GM12878 (cell line): ENCODE measurements at regions not wholly inside any gene's neighbourhood (a gene's known extent, or its start where the extent isn't known, plus 50 kb on each side); places are given as distances from the start of the nearest gene placed in this dataset.

Experiments used
- ATAC-seq: fragments of 200-7000 bp; cut with Tn5 transposase; 3 replicates; pipeline ENCODE4 v1.9.1; 2020; ENCODE audit warnings: mild to moderate bottlenecking, moderate library complexity
- BruUV-seq: library from RNA; stranded (reverse); fragments of 400-500 nt; replicated peaks from 2 replicates; lab custom pipeline; 2021; lab: Mats Ljungman, UMichigan
- CTCF ChIA-PET: fragments of 300-600 bp; sonication (Branson Sonifier 250); formaldehyde crosslinking; extraction: SDS; loops from one replicate; lab custom pipeline; 2021; ENCODE audit warnings: inconsistent platforms; lab: Yijun Ruan, JAX
- POLR2A ChIA-PET: fragments of 350-600 bp; formaldehyde crosslinking; extraction: SDS; loops from one replicate; lab custom pipeline; 2021; ENCODE audit warnings: inconsistent platforms; lab: Charles Lee
- RAD21 ChIA-PET: fragments of 300-600 bp; sonication (Branson Sonifier 250); formaldehyde crosslinking; loops from one replicate; lab custom pipeline; 2023; ENCODE audit warnings: antibody characterized with exemption; ENCODE audit not compliant: unreplicated experiment; lab: Charles Lee
- SMC1A ChIA-PET: fragments of 300-600 bp; sonication (Branson Sonifier 250); formaldehyde crosslinking; loops from one replicate; lab custom pipeline; 2023; ENCODE audit not compliant: unreplicated experiment, uncharacterized antibody; lab: Charles Lee
- DNase-seq: peaks from one replicate; pipeline ENCODE4 v3.0.0-alpha.2; 2011; ENCODE audit warnings: low read depth, low spot score
- FAIRE-seq: peaks from 3 replicates; lab custom pipeline; 2011; peaks lifted over from hg19 to GRCh38; lab: Jason Lieb, UNC
- H2AFZ ChIP-seq: 2 replicates; pipeline ENCODE4 v1.6.0; 2011; ENCODE audit warnings: low read depth, low read length, control low read depth; ENCODE audit not compliant: control insufficient read depth
- H3K27ac ChIP-seq: 2 replicates; pipeline ENCODE4 v1.5.1; 2011; ENCODE audit warnings: control low read depth; ENCODE audit not compliant: control insufficient read depth, insufficient read depth
- H3K27me3 ChIP-seq, 2 experiments: replicated peaks in 1 of 2; 2 replicates each; pipeline versions ENCODE4 v1.6.0 to v1.6.1; 2011; ENCODE audit warnings: low read length in 1 of 2; ENCODE audit not compliant: control insufficient read depth in 2 of 2, insufficient read depth in 2 of 2
- H3K36me3 ChIP-seq, 2 experiments: 2 replicates each; pipeline ENCODE4 v1.5.1; 2011; ENCODE audit warnings: low read length in 1 of 2; ENCODE audit not compliant: control insufficient read depth in 2 of 2, insufficient read depth in 2 of 2
- H3K4me1 ChIP-seq: 2 replicates; pipeline ENCODE4 v1.6.1; 2011; ENCODE audit warnings: mild to moderate bottlenecking, low read length, moderate library complexity, mixed read lengths; ENCODE audit not compliant: control insufficient read depth, insufficient read depth
- H3K4me2 ChIP-seq: 2 replicates; pipeline ENCODE4 v1.6.0; 2011; ENCODE audit warnings: control low read depth; ENCODE audit not compliant: control insufficient read depth, insufficient read depth
- H3K4me3 ChIP-seq: fragments of 200-600 bp; sonication (generic); 2 replicates; pipeline ENCODE4 v1.5.1; 2016
- H3K79me2 ChIP-seq: 2 replicates; pipeline ENCODE4 v1.6.0; 2011; ENCODE audit warnings: low read length; ENCODE audit not compliant: control insufficient read depth, insufficient read depth
- H3K9ac ChIP-seq: 2 replicates; pipeline ENCODE4 v1.8.0; 2011; ENCODE audit warnings: low read length, control low read depth, mixed read lengths; ENCODE audit not compliant: control insufficient read depth, insufficient read depth
- H3K9me3 ChIP-seq: replicated peaks from 3 replicates; pipeline ENCODE4 v1.5.1; 2011; ENCODE audit warnings: mild to moderate bottlenecking, low read length; ENCODE audit not compliant: control insufficient read depth, insufficient read depth
- H4K20me1 ChIP-seq: 2 replicates; pipeline ENCODE4 v1.6.0; 2011; ENCODE audit not compliant: control insufficient read depth, insufficient read depth
- ATF2 ChIP-seq: IDR thresholded peaks from 2 replicates; pipeline ENCODE4 v1.6.1; 2012; ENCODE audit warnings: low read length, inconsistent platforms
- BACH1 ChIP-seq: fragments of 450-650 bp; IDR thresholded peaks from 2 replicates; pipeline ENCODE4 v1.6.1; 2017; ENCODE audit warnings: mild to moderate bottlenecking, borderline replicate concordance
- CHD4 ChIP-seq: fragments of 200-600 bp; sonication (generic); IDR thresholded peaks from 2 replicates; pipeline ENCODE4 v1.6.1; 2016; ENCODE audit warnings: mild to moderate bottlenecking
- FOS ChIP-seq: IDR thresholded peaks from 3 replicates; pipeline ENCODE4 v1.6.1; 2011; ENCODE audit warnings: borderline replicate concordance; ENCODE audit not compliant: insufficient read length; ENCODE audit errors: extremely low read depth
- IKZF1 ChIP-seq: fragments of 450-650 bp; conservative IDR thresholded peaks from 2 replicates; pipeline ENCODE4 v1.6.1; 2017; ENCODE audit warnings: antibody characterized with exemption, mild to moderate bottlenecking
- NFYA ChIP-seq: IDR thresholded peaks from 2 replicates; pipeline ENCODE4 v1.6.1; 2011; ENCODE audit warnings: low read depth, mild to moderate bottlenecking, low read length, improper control_type of control experiment, borderline replicate concordance
- NRF1 ChIP-seq: conservative IDR thresholded peaks from 2 replicates; pipeline ENCODE4 v1.6.1; 2011; ENCODE audit warnings: mild to moderate bottlenecking, low read depth, low read length, improper control_type of control experiment
- PML ChIP-seq: IDR thresholded peaks from 2 replicates; pipeline ENCODE4 v1.6.1; 2012; ENCODE audit warnings: low read length, inconsistent platforms
- RCOR1 ChIP-seq: conservative IDR thresholded peaks from 2 replicates; pipeline ENCODE4 v1.6.1; 2012; ENCODE audit warnings: low read depth, low read length, improper control_type of control experiment
- REST ChIP-seq: IDR thresholded peaks from 2 replicates; pipeline ENCODE4 v1.6.1; 2012; ENCODE audit warnings: mild to moderate bottlenecking, low read depth, low read length
- SREBF1 ChIP-seq: IDR thresholded peaks from 2 replicates; pipeline ENCODE4 v1.6.1; 2012; ENCODE audit warnings: mild to moderate bottlenecking, low read length
- SUZ12 ChIP-seq: fragments of 200-600 bp; sonication (generic); IDR thresholded peaks from one replicate; pipeline ENCODE4 v1.6.1; 2018; ENCODE audit warnings: antibody characterized with exemption, mild to moderate bottlenecking; ENCODE audit not compliant: unreplicated experiment
- TCF7 ChIP-seq: IDR thresholded peaks from 2 replicates; pipeline ENCODE4 v1.6.1; 2014; ENCODE audit warnings: antibody characterized with exemption, borderline replicate concordance
- ZNF384 ChIP-seq: IDR thresholded peaks from 2 replicates; pipeline ENCODE4 v1.6.1; 2012; ENCODE audit warnings: low read depth, mild to moderate bottlenecking, low read length, improper control_type of control experiment, borderline replicate concordance
- WGBS: methylation state at CpG from one replicate; pipeline ENCODE4 v1.1.6; 2016; ENCODE audit warnings: low lambda C conversion rate; ENCODE audit not compliant: insufficient replicate concordance, insufficient coverage; ENCODE audit errors: missing lambda C conversion rate; 5-methylcytosine and 5-hydroxymethylcytosine counted together
- in situ Hi-C: fragments of 300-500 bp; cut with MboI; formaldehyde crosslinking; loops from 9 replicates; pipeline ENCODE4 v1.14.3; 2018; ENCODE audit warnings: mixed read lengths
- intact Hi-C: fragments of 100-400 bp; cut with micrococcal nuclease; formaldehyde crosslinking; loops from one replicate; pipeline ENCODE4 v1.14.2; 2022; ENCODE audit not compliant: unreplicated experiment
- TF ChIP-seq, protein P1 (sequence below): fragments of 450-650 bp; IDR thresholded peaks from 2 replicates; pipeline ENCODE4 v1.6.1; 2017; ENCODE audit warnings: antibody characterized with exemption, mild to moderate bottlenecking, moderate library complexity

GRCh38 chrX:55919367-55920221, 202.0 kb downstream of the RRAGB start (continued):
- TF ChIP-seq, protein P1, sequence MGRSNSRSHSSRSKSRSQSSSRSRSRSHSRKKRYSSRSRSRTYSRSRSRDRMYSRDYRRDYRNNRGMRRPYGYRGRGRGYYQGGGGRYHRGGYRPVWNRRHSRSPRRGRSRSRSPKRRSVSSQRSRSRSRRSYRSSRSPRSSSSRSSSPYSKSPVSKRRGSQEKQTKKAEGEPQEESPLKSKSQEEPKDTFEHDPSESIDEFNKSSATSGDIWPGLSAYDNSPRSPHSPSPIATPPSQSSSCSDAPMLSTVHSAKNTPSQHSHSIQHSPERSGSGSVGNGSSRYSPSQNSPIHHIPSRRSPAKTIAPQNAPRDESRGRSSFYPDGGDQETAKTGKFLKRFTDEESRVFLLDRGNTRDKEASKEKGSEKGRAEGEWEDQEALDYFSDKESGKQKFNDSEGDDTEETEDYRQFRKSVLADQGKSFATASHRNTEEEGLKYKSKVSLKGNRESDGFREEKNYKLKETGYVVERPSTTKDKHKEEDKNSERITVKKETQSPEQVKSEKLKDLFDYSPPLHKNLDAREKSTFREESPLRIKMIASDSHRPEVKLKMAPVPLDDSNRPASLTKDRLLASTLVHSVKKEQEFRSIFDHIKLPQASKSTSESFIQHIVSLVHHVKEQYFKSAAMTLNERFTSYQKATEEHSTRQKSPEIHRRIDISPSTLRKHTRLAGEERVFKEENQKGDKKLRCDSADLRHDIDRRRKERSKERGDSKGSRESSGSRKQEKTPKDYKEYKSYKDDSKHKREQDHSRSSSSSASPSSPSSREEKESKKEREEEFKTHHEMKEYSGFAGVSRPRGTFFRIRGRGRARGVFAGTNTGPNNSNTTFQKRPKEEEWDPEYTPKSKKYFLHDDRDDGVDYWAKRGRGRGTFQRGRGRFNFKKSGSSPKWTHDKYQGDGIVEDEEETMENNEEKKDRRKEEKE: no peak
- no peak for TF ChIP-seq CHD4

DNA sequence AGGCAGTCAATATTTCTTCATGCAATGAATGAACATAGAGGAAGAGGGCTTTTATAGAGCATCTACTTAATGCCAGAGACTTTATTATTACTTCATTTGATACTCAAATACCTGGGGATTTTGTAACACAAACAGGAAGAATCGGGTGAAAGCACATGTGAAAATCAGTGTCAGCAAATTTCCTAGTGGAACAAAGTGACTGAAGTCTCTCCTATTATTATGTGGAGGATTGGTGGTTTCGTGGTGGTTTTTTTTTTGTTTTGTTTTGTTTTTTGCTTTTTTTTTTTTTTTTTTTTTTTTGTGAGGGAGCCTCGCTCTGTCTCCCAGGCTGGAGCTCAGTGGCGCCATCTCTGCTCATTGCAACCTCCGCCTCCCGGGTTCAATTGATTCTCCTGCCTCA, 207.0 kb downstream of the RRAGB start:
- FAIRE-seq: no peak
- H3K4me2 ChIP-seq: no peak overlapping the region
- H2AFZ ChIP-seq: no peak overlapping the region
- CTCF ChIA-PET: interaction anchor here (0.6 to 1.4 kb wide), 2 partner anchors 15 to 882 kb away, joined by 4 read pairs; no protein-coding TSS in a partner anchor
- BruUV-seq: no TSS peak
- H4K20me1 ChIP-seq: no peaks in the 10 kb centered on the region
- H3K4me3 ChIP-seq: no peak overlapping the region
- POLR2A ChIA-PET: no interaction called here
- H3K27me3 ChIP-seq: no peaks in the 10 kb centered on the region
- H3K36me3 ChIP-seq: no peaks in the 10 kb centered on the region
- no peaks in the 10 kb centered on the region for H3K79me2 ChIP-seq
- no peak overlapping the region for H3K27ac ChIP-seq
- 76% methylated on average over 3 of the region's 6 CpGs for WGBS
- no peak for ATAC-seq
- H3K9me3 ChIP-seq: no peaks in the 10 kb centered on the region; the same call in 2 of the 3 replicates
- DNase-seq: no peak
- SMC1A ChIA-PET: no interaction called here
- H3K4me1 ChIP-seq: peaks cover 2% of the 10 kb centered on the region; the same call in 1 of the 2 replicates
- RAD21 ChIA-PET: interaction anchor here (0.7 kb wide), 1 partner anchor 9 kb away, joined by 4 read pairs; no protein-coding TSS in a partner anchor
- intact Hi-C loops: loop anchor here (10.0 kb wide), 1 partner anchor 140 kb away; no protein-coding TSS in a partner anchor
- H3K9ac ChIP-seq: no peak overlapping the region
- in situ Hi-C loops: no loop called here
- TF ChIP-seq TCF7 (no peak), PML (no peak), ATF2 (no peak), IKZF1 (no peak), BACH1 (no peak), SUZ12 (no peak), SREBF1 (no peak), NFYA (no peak), ZNF384 (no peak), NRF1 (no peak), RCOR1 (no peak), REST (no peak), FOS (no peak)
